Stomach (tissue), 8 donors: ENCODE measurements at regions not wholly inside any gene's neighbourhood (a gene's known extent, or its start where the extent isn't known, plus 50 kb on each side); places are given as distances from the start of the nearest gene placed in this dataset.

Source experiments
- DNase-seq, 2 donors: peaks; one replicate each; pipeline versions ENCODE4 v3.0.0 to v3.0.0-alpha.2; 2013 to 2019
- H3K27ac ChIP-seq, 5 donors: fragments of 200-600 bp in 4 of 5; sonication (generic) in 4 of 5; one replicate each; pipeline ENCODE4 v1.5.1; 2013 to 2019; ENCODE audit warnings: mild to moderate bottlenecking in 1 of 5, moderate library complexity in 1 of 5
- H3K27me3 ChIP-seq, 3 donors: fragments of 200-600 bp; sonication (generic); one replicate each; pipeline ENCODE4 v1.5.1; 2017 to 2019; ENCODE audit warnings: mixed run types in 1 of 3
- H3K36me3 ChIP-seq, 4 donors: fragments of 200-600 bp; sonication (generic); 1 replicate in 3 of 4; 2 replicates in 1 of 4; pipeline ENCODE4 v1.5.1; 2016 to 2019
- H3K4me1 ChIP-seq, 4 donors: fragments of 200-600 bp; sonication (generic); one replicate each; pipeline ENCODE4 v1.5.1; 2016 to 2019
- H3K4me3 ChIP-seq, 4 donors: fragments of 200-600 bp; sonication (generic) in 3 of 4; one replicate each; pipeline ENCODE4 v1.5.1; 2016 to 2019; ENCODE audit warnings: mild to moderate bottlenecking in 1 of 4
- H3K9me3 ChIP-seq, 4 donors: fragments of 200-600 bp; sonication (generic); one replicate each; pipeline ENCODE4 v1.5.1; 2016 to 2019
- EP300 ChIP-seq: sonication (generic); formaldehyde crosslinking; IDR thresholded peaks from one replicate; pipeline ENCODE4 v1.6.1; 2017; ENCODE audit warnings: antibody characterized with exemption
- POLR2A ChIP-seq, 4 donors: fragments of 450-650 bp; IDR thresholded peaks; one replicate each; pipeline ENCODE4 v1.6.1; 2016; ENCODE audit warnings: antibody characterized with exemption in 4 of 4, control low read depth in 2 of 4, mild to moderate bottlenecking in 1 of 4, moderate library complexity in 1 of 4
- POLR2AphosphoS5 ChIP-seq, 3 donors: sonication (generic); formaldehyde crosslinking; IDR thresholded peaks; one replicate each; pipeline ENCODE4 v1.6.1; 2016; ENCODE audit warnings: antibody characterized with exemption in 3 of 3
- WGBS, 5 donors: extraction: QIAGEN DNeasy Blood & Tissue Kit in 3 of 5; methylation state at CpG; one replicate each; pipeline versions ENCODE4 v1.1.5 to v1.1.7; 2013 to 2018; 5-methylcytosine and 5-hydroxymethylcytosine counted together
- intact Hi-C: fragments of 100-400 bp; cut with DNase I; formaldehyde crosslinking; loops from one replicate; pipeline ENCODE4 v1.15.1; 2023; ENCODE audit warnings: low total_unique reads
- TF ChIP-seq, protein P1 (sequence below), 7 experiments: fragments of 450-650 bp in 4 of 7; fragments of 200-600 bp in 3 of 7; sonication (generic) in 3 of 7; IDR thresholded peaks; one replicate each; pipeline ENCODE4 v1.5.1; 2016 to 2019; ENCODE audit warnings: antibody characterized with exemption in 7 of 7, control low read depth in 2 of 7, mild to moderate bottlenecking in 1 of 7
- donor health status: healthy with polysubstance abuse.
- donor health status: Bipolar disorder and iron deficiency.
- donor health status: healthy.

DNA sequence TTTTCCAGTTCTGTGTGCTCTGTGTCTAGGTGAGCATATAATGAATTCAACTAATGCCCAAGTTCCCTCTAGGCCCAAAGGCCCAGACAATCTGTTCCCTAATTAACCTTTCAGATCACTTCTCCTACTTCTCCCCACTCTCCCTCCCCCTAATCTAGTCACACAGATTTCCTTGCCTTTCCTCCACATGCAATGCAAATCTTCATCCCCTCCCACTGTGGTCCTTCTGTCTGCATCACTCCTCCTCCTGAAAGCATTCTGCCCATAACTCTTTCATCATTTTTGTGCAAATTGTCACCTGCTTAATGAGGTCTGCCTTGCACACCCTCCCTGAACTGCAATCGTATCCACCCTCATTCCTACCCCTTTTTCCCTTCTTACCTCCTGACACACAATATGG, 346.6 kb downstream of the FBXO8 start:
- H3K9me3 ChIP-seq: no peaks in the 10 kb centered on the region
- H3K4me3 ChIP-seq: no peak overlapping the region
- no peak for DNase-seq
- H3K4me1 ChIP-seq: peaks cover 0 to 18% (median 7%) of the 10 kb centered on the region in 4 donors
- TF ChIP-seq POLR2AphosphoS5 (IDR thresholded peaks at IDR 0.05) (no peak), POLR2A (IDR thresholded peaks at IDR 0.05) (no peak), EP300 (no peak)
- TF ChIP-seq, protein P1, sequence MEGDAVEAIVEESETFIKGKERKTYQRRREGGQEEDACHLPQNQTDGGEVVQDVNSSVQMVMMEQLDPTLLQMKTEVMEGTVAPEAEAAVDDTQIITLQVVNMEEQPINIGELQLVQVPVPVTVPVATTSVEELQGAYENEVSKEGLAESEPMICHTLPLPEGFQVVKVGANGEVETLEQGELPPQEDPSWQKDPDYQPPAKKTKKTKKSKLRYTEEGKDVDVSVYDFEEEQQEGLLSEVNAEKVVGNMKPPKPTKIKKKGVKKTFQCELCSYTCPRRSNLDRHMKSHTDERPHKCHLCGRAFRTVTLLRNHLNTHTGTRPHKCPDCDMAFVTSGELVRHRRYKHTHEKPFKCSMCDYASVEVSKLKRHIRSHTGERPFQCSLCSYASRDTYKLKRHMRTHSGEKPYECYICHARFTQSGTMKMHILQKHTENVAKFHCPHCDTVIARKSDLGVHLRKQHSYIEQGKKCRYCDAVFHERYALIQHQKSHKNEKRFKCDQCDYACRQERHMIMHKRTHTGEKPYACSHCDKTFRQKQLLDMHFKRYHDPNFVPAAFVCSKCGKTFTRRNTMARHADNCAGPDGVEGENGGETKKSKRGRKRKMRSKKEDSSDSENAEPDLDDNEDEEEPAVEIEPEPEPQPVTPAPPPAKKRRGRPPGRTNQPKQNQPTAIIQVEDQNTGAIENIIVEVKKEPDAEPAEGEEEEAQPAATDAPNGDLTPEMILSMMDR (IDR thresholded peaks at IDR 0.05): no peak
- 69 to 76% (median 72%) methylated on average over 1 of the region's 1 CpG for WGBS, 5 donors
- intact Hi-C loops: no loop called here
- H3K36me3 ChIP-seq: no peaks in the 10 kb centered on the region
- no peak overlapping the region for H3K27ac ChIP-seq
- H3K27me3 ChIP-seq: no peaks in the 10 kb centered on the region

DNA sequence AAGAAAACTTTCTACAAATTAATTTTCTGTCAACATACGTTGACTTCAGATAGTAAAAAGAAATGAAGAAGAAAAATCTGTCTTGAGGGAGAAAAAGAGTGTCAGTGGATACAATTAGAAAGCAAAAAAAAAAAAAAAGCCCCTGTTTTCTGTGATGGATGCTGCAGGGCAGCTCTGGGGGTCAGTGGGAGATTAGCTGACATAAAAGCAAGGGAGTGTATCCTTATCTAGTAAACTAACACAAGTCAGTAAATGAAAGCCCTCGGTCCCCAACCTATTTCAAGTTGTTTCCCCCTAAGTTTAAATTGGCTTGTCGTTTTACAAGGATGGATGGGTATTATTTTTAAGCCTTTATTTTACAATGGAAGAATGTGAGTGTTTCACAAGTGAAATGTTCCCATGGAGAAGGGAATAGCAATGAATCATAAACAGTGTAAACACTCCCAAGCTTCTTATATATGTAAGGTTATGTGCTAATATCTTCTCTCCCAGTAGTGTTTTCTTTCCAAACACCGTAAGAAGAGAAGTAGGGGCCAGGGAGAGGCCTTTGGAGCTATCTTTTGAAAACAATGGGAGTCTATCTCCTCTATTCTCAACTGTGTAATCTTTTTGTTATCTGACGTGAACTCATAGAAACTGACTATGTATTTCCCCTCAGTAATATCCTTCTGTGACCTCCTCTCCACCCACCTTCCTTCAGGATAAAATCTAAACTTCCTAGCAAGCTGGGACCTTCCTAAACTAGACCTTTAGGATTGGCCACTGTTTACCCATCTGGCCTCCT, 347.7 kb downstream of the FBXO8 start:
- H3K27ac ChIP-seq: no peak overlapping the region
- no peaks in the 10 kb centered on the region for H3K27me3 ChIP-seq
- DNase-seq: peak in 1 of 2 donors; percentile 55
- intact Hi-C loops: no loop called here
- H3K36me3 ChIP-seq: no peaks in the 10 kb centered on the region
- WGBS, 5 donors: 30 to 46% (median 38%) methylated on average over 5 of the region's 5 CpGs
- no peak for TF ChIP-seq POLR2AphosphoS5 (IDR thresholded peaks at IDR 0.05)
- TF ChIP-seq, protein P1 (IDR thresholded peaks at IDR 0.05): no peak
- TF ChIP-seq POLR2A (IDR thresholded peaks at IDR 0.05): no peak
- TF ChIP-seq EP300: no peak
- H3K4me3 ChIP-seq: no peak overlapping the region
- no peaks in the 10 kb centered on the region for H3K9me3 ChIP-seq
- H3K4me1 ChIP-seq: peaks cover 0 to 28% (median 9%) of the 10 kb centered on the region in 4 donors

DNA sequence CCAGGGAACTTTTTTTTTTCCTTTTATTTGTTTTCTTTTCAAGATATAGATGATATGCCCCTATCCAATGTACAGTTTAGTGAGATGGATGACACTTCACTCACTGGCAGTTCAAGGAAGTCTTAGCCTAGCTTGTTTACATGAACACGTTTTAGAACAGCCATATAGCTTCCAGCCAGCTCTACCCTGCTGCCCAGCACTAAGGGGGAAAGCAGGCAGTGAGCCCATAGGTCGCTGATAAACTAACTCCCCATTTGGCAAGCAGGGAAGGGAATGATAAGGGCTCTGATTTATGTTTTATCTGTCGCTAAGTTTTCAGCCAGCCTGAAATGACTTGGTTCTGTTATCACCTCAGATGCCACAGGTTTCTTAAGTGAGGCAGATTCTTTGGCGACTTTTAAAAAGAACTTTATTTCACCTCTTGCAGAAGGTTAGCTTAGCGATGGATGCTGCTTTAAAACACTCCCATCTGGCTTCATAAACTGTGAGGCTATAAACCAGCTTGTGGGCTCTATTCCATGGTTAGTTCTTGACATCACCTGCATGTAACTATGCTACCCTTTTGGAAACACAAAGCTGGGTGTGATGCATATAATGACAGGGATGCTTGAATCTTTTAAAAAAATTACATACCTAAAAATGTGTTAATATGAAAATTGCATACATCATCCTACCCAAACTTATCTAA, 348.4 kb downstream of the FBXO8 start:
- no peaks in the 10 kb centered on the region for H3K27me3 ChIP-seq
- peak in 1 of 2 donors; percentile 28 for DNase-seq
- 2 to 15% (median 7%) methylated on average over 4 to 5 of the region's 5 CpGs for WGBS, 5 donors
- peaks cover 0 to 33% (median 13%) of the 10 kb centered on the region in 4 donors for H3K4me1 ChIP-seq
- H3K4me3 ChIP-seq: no peak overlapping the region
- TF ChIP-seq, protein P1 (IDR thresholded peaks at IDR 0.05): no peak
- TF ChIP-seq POLR2A (IDR thresholded peaks at IDR 0.05): no peak
- TF ChIP-seq POLR2AphosphoS5 (IDR thresholded peaks at IDR 0.05): no peak
- no peak for TF ChIP-seq EP300
- H3K36me3 ChIP-seq: no peaks in the 10 kb centered on the region
- intact Hi-C loops: no loop called here
- no peaks in the 10 kb centered on the region for H3K9me3 ChIP-seq
- no peak overlapping the region for H3K27ac ChIP-seq

DNA sequence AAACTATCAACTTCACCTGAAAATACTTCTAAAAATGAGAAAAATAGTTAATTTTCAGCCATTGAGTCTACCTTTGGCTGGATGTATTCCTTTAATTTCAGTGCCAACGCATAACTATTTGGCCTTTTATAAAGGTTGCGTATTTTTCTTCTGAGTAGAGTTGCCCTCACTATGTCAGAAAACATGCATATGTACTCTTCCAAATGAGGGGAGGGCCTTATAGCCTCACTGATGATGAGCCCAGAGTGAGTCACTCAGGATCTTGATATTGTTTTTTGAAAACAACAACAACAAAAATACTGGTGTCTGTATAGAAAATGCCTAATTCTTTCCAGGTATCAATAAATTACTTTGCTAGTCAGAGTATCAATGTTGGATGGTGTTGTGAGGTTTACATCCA, 349.3 kb downstream of the FBXO8 start:
- Histone ChIP-seq H3K27ac (no peak overlapping the region), H3K9me3 (no peaks in the 10 kb centered on the region), H3K4me3 (no peak overlapping the region), H3K27me3 (no peaks in the 10 kb centered on the region), H3K36me3 (no peaks in the 10 kb centered on the region), H3K4me1 (peaks cover 0 to 33% (median 13%) of the 10 kb centered on the region in 4 donors)
- WGBS, 5 donors: 30 to 73% (median 48%) methylated on average over 2 of the region's 2 CpGs
- intact Hi-C loops: no loop called here
- no peak for DNase-seq
- TF ChIP-seq POLR2AphosphoS5 (IDR thresholded peaks at IDR 0.05) (no peak), EP300 (no peak), POLR2A (IDR thresholded peaks at IDR 0.05) (no peak)
- TF ChIP-seq, protein P1 (IDR thresholded peaks at IDR 0.05): no peak
